ENCODE measurements at regions not wholly inside any gene's neighbourhood (a gene's known extent, or its start where the extent isn't known, plus 50 kb on each side); places are given as distances from the start of the nearest gene placed in this dataset.

GRCh38 chr5:15065091-15065490 is 193.5 kb upstream of the ANKH start:
- no peak for TF ChIP-seq EZH2 (optimal IDR thresholded peaks at IDR 0.05; ENCODE audit: low read depth, low read length)
- TF ChIP-seq, protein P1, sequence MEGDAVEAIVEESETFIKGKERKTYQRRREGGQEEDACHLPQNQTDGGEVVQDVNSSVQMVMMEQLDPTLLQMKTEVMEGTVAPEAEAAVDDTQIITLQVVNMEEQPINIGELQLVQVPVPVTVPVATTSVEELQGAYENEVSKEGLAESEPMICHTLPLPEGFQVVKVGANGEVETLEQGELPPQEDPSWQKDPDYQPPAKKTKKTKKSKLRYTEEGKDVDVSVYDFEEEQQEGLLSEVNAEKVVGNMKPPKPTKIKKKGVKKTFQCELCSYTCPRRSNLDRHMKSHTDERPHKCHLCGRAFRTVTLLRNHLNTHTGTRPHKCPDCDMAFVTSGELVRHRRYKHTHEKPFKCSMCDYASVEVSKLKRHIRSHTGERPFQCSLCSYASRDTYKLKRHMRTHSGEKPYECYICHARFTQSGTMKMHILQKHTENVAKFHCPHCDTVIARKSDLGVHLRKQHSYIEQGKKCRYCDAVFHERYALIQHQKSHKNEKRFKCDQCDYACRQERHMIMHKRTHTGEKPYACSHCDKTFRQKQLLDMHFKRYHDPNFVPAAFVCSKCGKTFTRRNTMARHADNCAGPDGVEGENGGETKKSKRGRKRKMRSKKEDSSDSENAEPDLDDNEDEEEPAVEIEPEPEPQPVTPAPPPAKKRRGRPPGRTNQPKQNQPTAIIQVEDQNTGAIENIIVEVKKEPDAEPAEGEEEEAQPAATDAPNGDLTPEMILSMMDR (IDR thresholded peaks at IDR 0.05; ENCODE audit: low read length): no peak
- no peak for TF ChIP-seq EZH2phosphoT487 (IDR thresholded peaks at IDR 0.05; ENCODE audit: low read length)

Measured in MM.1S (cell line).